GM18520 (cell line): ENCODE measurements at regions not wholly inside any gene's neighbourhood (a gene's known extent, or its start where the extent isn't known, plus 50 kb on each side); places are given as distances from the start of the nearest gene placed in this dataset.

ENCODE experiments used
- ATAC-seq: cut with Tn5 transposase; IDR thresholded peaks from one replicate; pipeline ENCODE4 v1.9.1; 2021; ENCODE audit not compliant: unreplicated experiment

- no peak for ATAC-seq
These were observed 253.0 kb downstream of the IRS2 start for GRCh38 chr13:109533350-109533749.

DNA sequence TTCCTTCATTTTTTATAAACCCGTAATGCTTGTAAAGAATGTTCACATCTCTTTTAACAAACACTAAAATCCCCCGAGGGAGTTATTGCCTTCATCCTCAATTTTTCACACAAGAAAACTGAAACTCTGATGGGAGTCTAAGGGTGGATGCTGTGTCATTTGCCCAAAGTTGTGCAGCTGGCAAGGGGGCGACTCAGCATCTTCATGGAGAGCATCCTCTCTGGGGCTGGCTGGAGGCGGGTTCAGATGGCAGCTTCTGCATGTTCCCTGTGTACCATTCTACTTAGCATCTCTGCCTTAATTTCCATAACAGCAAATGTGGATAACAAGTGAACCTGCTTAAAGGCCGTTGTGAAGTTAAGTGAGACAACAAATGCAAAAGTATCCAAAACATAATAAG lies 256.4 kb downstream of the IRS2 start:
- ATAC-seq, result no peak

DNA sequence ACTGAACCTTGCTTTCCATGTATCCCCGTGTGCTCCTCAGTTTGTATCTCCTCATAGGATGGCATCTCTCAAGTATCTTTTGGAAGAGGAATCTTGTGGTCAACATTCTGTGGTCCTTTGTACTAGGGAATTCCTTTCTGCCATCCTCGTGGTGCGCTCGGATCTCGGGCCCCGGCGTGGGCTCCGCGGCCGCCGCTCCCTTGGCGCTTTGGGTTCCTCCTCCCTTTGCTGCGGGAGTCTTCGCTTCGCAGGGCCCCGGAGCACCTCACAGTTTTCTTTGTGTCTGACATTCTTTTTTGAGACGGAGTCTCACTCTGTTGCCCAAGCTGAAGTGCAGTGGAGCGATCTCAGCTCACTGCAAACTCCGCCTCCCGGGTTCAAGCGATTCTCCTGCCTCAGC lies 264.7 kb downstream of the IRS2 start:
- no peak for ATAC-seq

GRCh38 chr13:109517517-109517916 lies 268.9 kb downstream of the IRS2 start:
- ATAC-seq, result no peak

DNA sequence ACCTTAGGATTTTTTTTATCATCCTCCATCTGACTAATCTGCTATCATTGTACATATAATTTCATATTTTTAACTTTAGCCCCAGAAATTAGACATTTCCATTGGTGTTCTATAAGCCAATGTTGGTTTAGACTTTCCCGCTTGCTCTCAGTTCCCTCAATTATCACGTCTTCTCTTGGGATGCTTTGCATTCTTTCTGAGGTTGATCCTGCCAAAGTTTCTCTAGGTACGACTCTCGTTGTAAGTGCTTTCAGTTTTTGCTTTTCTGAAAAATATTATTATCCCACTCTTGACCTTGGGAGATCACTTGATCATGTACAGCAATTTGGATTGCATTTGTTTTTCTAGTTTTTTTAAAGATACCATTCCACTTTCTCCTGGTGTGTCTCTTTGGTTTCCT lies 270.2 kb downstream of the IRS2 start:
- ATAC-seq, result no peak

- no peak for ATAC-seq
These were observed 276.4 kb downstream of the IRS2 start for GRCh38 chr13:109510013-109510412.

DNA sequence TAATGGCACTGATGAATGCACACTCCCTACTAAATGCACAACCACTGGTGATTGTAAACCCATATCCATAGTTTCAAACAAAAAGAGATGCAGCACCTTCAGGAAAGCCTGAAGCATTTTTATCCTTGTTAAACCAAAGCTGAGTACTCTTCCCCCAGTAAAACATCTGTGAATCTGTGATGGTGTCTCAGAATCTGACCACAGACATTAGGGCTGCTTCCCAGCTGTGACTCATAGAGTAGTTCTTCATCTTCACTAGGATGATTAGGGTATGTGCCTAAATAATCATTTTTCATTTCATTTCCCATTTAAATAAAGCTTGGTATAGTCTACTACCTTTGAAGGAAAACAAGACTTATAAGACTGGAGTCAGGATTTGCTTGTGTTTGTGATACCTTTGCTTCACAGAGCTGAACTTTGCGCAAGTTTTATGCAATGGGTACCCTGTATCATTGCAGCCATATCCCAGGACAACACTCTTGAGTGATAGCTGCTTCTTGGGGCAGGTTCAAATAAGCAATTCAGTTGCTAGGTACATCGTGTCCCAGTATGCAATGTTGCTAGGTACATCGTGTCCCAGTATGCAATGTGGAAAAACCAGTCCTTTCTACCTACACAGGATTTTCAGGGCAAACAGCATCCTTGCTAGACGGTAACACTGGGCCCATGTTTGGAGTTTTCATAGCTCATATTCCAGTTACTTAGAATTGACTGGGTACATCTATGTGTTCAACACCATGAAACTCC lies 277.1 kb downstream of the IRS2 start:
- ATAC-seq, result no peak

GRCh38 chr13:109500146-109500773 lies 286.1 kb downstream of the IRS2 start:
- no peak for ATAC-seq

DNA sequence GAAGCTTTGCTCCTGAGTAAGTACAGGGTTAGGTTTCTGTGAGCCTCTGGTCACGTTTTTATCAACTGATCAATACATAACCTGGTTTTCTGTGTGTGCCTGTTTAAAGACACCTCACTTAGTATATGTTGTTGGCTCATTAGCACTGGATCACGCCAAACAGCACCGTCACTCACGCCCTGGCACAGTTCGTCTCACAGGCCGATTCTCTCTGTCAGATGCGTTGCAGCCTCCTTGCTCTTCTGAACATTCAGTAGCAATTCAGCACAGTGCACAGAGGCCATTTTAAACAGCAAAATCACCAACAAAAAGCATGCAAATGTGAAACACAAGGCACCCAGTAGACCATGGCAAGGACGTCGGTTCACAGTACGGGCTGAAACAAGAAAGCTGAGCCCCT lies 288.5 kb downstream of the IRS2 start:
- no peak for ATAC-seq

- ATAC-seq, result no peak
These were observed 290.2 kb downstream of the IRS2 start for GRCh38 chr13:109496216-109496615.

GRCh38 chr13:109494925-109495369 lies 291.4 kb downstream of the IRS2 start:
- no peak for ATAC-seq

DNA sequence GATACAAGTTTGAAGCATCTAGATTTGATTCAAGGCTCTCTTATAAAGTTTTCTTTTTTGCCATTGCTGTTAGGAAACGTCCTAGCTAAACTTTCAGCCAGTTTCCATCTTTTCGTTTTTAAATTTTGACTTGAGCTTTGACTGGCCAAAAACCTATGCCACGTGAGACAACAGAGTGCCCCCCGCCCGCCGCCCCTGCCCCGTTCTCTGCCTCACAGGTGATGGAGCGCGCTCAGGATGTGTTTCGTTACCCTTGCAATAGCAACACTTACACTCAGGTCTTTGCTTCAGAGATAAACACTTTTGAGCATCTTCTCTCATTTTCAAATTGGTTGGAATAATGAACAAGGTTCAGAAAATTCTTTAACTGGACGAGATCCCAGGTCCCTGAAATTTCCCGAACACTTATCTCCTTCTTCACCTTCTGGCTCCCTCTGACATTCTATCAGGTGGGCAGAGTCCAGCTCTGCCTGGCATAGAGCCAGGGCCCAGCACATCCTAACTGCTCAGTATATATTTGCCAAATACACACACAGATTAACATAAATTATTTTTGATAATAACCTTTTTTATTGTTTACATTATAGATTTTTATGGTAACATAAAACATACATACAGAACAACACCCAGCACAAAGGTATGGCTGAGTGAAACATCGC lies 301.1 kb downstream of the IRS2 start:
- ATAC-seq, result no peak

DNA sequence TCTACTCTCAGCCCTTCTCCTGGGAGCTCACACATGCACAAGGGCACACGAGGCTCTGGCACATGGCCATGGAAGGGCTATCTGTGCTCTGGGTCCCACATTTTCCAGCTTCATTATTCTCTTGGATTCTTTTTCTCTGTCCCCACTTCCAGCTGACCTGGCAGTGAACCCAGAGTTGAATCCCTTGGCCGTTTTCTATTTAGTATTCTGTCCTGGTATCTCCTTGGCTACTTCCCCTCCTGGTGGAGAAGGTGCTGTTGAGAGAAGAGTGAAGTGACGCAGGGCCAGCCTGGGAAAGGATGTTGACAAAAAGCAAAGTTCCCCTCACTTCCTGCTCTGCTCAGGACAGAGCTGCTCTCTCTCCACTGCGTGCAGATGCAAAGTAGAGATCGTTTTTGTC lies 303.1 kb downstream of the IRS2 start:
- ATAC-seq, result no peak

DNA sequence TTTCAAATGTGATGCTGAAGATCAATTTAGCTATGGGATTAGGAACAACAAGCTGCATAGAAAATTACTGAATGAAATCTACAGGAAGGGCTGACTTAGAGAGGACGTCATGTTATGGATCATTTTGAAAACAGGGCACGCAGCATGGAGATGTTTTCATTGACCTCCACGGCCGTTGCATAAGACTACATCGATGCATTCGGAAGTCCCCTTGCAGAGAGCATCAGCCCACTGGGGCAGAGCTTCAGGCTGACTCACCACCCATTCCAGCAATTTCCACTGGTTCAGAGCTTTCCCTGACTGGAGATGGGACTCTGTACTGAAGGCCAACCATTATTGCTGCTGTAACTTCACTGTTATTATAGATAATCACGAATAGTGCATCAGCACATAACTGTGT lies 305.3 kb downstream of the IRS2 start:
- no peak for ATAC-seq

DNA sequence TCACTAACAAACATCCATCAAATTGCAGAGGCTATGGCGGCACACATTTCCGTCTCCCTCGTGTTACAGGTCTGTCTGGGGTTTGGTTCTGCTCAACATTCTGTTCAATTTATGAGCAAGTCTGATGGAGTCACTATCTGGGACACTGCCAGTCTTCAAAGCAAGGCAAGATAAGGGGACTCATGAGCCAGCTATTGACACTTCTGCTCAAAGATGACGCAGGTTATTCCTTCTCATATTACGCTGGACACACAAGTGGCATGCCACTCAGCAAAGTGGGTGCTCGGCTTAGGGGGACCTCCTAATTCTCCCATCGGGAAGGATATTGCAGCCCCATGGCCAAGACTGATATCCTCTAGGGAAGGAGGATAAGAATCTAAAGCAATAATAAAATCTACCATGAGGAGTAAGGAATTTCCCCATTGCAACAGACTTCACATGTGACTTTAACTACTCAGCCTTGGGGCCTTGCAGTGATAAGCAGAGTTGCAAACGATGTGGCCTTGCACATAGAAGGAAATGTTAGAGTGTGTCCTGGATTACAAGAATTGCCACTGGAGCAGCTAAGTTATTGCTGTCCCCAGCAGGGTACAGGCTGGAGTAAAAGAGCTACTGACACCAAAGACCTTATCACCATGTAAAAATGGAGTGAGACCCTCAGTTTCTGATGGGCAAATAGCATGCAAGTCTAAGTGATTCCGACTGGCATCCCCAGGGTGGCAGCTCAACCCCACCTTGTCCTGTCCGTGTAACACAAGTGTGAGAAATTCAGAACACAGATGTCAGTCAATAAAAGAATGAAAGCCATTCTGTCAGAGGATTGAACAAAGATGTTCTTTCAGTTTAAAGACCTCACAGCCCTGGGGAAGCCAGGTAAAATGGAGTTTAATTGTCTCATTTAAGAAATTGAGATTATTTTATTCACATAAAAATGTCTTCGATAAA lies 306.1 kb downstream of the IRS2 start:
- no peak for ATAC-seq

- ATAC-seq, result no peak
These were observed 306.8 kb downstream of the IRS2 start for GRCh38 chr13:109479534-109479933.

DNA sequence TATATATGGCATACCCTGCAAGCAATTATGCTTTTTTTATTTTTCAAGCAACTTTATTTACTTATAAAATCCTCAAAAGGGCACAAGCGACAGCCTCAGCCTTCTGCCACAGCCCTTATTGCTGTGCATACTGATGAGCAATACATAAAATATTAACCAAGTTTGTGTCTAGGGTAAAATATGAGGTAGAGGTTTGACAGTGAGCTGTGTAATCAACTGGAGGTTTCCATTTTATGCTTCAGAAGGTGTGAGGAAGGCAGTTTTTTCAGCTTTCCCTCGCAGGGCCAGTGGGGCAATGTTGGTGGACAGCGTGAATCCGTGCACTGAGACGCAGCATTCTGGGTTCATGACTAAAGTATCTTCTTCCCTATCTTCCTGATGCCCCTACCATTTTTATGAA lies 310.4 kb downstream of the IRS2 start:
- ATAC-seq, result no peak

DNA sequence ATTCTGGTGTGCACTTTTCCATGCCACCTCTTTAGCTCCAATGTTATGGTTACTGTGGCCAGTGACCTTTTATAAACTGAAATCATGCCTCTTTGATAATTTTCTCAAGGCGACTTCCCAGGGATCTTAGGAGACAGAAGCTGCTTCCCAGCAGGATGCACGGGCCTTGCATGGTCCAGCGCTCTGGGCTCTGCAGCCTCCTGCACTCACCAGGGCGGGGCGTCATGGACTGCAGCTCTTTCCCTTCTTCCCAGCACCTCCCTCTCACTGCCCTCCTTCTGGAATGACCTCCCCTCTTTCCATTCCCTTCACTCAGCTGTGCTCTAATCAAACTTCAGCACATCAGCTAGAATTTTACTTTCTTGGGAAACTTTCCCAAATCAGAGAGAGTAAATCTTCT lies 318.3 kb downstream of the IRS2 start:
- ATAC-seq, result no peak

DNA sequence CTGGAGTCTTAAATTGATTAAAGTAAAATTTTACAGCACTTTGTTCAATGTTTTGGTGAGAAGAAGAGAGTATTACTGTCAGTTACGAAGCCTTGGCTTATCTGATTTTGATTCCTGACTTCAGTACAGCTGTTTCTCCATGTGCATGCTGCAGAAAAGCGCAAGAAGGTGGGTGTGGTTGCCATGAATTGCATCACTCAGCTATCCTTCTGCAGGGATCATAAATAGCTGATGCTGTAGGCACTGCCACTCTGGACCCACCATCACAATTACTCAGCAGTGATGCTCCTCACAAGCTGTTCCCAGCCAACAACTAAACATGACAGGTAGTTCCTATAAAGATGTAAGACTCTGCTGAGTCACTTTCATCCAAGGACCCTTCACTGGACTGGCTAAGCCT lies 321.2 kb downstream of the IRS2 start:
- no peak for ATAC-seq

DNA sequence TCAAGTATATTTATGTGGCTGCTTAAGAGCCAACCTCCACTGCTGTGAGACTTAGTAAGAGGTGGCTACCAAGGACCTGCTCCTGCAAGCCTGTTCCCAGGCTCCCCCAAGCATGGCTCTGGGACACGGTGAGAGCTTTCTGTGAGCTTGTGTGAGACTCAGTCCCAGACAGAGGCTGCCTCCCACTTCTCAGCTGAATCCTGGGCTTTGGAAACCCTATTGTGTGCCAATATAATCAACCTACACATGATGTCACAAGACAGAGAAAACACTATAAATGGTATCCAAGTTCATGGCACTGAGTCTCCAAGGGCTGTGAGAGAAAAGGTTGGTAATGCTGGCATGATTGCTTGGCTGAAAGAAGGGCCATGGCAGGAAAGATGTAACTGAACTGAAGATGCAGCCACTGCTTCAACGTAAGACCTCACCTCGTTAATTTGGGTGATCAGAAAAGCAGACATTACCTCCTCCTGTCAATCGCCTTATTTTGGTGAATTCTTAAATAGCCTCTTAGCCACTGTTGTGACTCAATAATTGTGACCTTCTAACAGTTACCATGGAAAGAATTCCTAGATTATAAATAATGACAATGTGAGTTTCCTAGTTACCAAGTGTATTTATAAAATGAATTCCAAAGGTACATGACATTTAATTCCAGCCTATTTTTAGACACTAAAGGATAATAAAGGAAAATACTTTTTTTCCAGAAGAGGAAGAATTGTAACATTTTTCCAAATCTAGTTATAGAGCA lies 332.0 kb downstream of the IRS2 start:
- no peak for ATAC-seq
